ENCODE measurements at regions not wholly inside any gene's neighbourhood (a gene's known extent, or its start where the extent isn't known, plus 50 kb on each side); places are given as distances from the start of the nearest gene placed in this dataset.

- no peak for DNase-seq
Measured at GRCh38 chr16:85306793-85307551, 194.7 kb upstream of the CIBAR2 start.

GRCh38 chr16:85307552-85308364 is 195.5 kb upstream of the CIBAR2 start:
- DNase-seq, result no peak

- no peak for DNase-seq
Measured at GRCh38 chr16:85308611-85309540, 196.6 kb upstream of the CIBAR2 start.

GRCh38 chr16:85309656-85310587 is 197.7 kb upstream of the CIBAR2 start:
- DNase-seq, result peak; percentile 31 to 99 (median 88)

GRCh38 chr16:85310868-85311585 is 198.8 kb upstream of the CIBAR2 start:
- peak in 4 of 56 donors; percentile 15 to 46 (median 28) for DNase-seq

GRCh38 chr16:85311741-85312140 is 199.5 kb upstream of the CIBAR2 start:
- DNase-seq, result no peak

- no peak for DNase-seq
Measured at GRCh38 chr16:85312174-85312573, 199.9 kb upstream of the CIBAR2 start.

- peak in 1 of 56 donors; percentile 25 for DNase-seq
Measured at GRCh38 chr16:85312642-85313525, 200.6 kb upstream of the CIBAR2 start.

GRCh38 chr16:85313526-85314301 is 201.4 kb upstream of the CIBAR2 start:
- DNase-seq, result peak in 26 of 56 donors; percentile 9 to 66 (median 38)

GRCh38 chr16:85314512-85314971 is 202.3 kb upstream of the CIBAR2 start:
- no peak for DNase-seq

- no peak for DNase-seq
Measured at GRCh38 chr16:85315866-85316265, 203.6 kb upstream of the CIBAR2 start.

GRCh38 chr16:85316321-85316919 is 204.1 kb upstream of the CIBAR2 start:
- DNase-seq, result peak in 45 of 56 donors; percentile 12 to 77 (median 39)

GRCh38 chr16:85316944-85317343 is 204.7 kb upstream of the CIBAR2 start:
- no peak for DNase-seq

- no peak for DNase-seq
Measured at GRCh38 chr16:85317704-85318103, 205.4 kb upstream of the CIBAR2 start.

GRCh38 chr16:85319208-85319983 is 207.1 kb upstream of the CIBAR2 start:
- peak in 2 of 56 donors; percentile 6 to 26 for DNase-seq

GRCh38 chr16:85319984-85320440 is 207.7 kb upstream of the CIBAR2 start:
- DNase-seq, result no peak
